H9 (cell line): ENCODE measurements at regions not wholly inside any gene's neighbourhood (a gene's known extent, or its start where the extent isn't known, plus 50 kb on each side); places are given as distances from the start of the nearest gene placed in this dataset.

Experiments
- DNase-seq: peaks from one replicate; pipeline ENCODE4 v3.0.0-alpha.2; 2017
- H2AFZ ChIP-seq: one replicate; pipeline ENCODE4 v1.6.1; 2013; ENCODE audit warnings: mild to moderate bottlenecking, low read length, control low read depth, moderate library complexity
- H2AK5ac ChIP-seq: 2 replicates; pipeline ENCODE4 v1.6.1; 2013; ENCODE audit warnings: low read length, control low read depth, mixed read lengths; ENCODE audit not compliant: insufficient read length
- H2BK120ac ChIP-seq: one replicate; pipeline ENCODE4 v1.6.1; 2013; ENCODE audit warnings: low read depth, mild to moderate bottlenecking, low read length, control low read depth, inconsistent platforms; ENCODE audit not compliant: poor library complexity, severe bottlenecking
- H2BK12ac ChIP-seq: 2 replicates; pipeline ENCODE4 v1.6.1; 2013; ENCODE audit warnings: low read length, control low read depth, mixed read lengths, low read depth; ENCODE audit not compliant: insufficient read length
- H2BK15ac ChIP-seq: 2 replicates; pipeline ENCODE4 v1.6.1; 2013; ENCODE audit warnings: low read depth, low read length, control low read depth
- H2BK20ac ChIP-seq: one replicate; pipeline ENCODE4 v1.6.1; 2013; ENCODE audit warnings: low read depth, mild to moderate bottlenecking, low read length, control low read depth, inconsistent platforms; ENCODE audit not compliant: poor library complexity, severe bottlenecking
- H2BK5ac ChIP-seq: 2 replicates; pipeline ENCODE4 v1.6.1; 2013; ENCODE audit warnings: low read length, control low read depth, mixed read lengths; ENCODE audit not compliant: insufficient read length
- H3K14ac ChIP-seq: 2 replicates; pipeline ENCODE4 v1.6.1; 2013; ENCODE audit warnings: low read length, control low read depth; ENCODE audit not compliant: insufficient read depth
- H3K18ac ChIP-seq: 2 replicates; pipeline ENCODE4 v1.6.1; 2013; ENCODE audit warnings: low read depth, mild to moderate bottlenecking, mixed read lengths, low read length, control low read depth; ENCODE audit not compliant: insufficient read length
- H3K23ac ChIP-seq: 2 replicates; pipeline ENCODE4 v1.6.1; 2013; ENCODE audit warnings: low read length, control low read depth, mixed read lengths, low read depth; ENCODE audit not compliant: insufficient read length
- H3K23me2 ChIP-seq: 2 replicates; pipeline ENCODE4 v1.6.1; 2013; ENCODE audit warnings: low read depth, mild to moderate bottlenecking, mixed read lengths, low read length, control low read depth; ENCODE audit not compliant: insufficient read length, poor library complexity, severe bottlenecking
- H3K27ac ChIP-seq: 2 replicates; pipeline ENCODE4 v1.5.1; 2013; ENCODE audit warnings: low read length, control low read depth, mixed read lengths, low read depth; ENCODE audit not compliant: insufficient read length
- H3K27me3 ChIP-seq: 2 replicates; pipeline ENCODE4 v1.6.1; 2013; ENCODE audit warnings: low read length, control low read depth, inconsistent platforms; ENCODE audit not compliant: insufficient read depth
- H3K4ac ChIP-seq: 2 replicates; pipeline ENCODE4 v1.6.1; 2013; ENCODE audit warnings: low read depth, mild to moderate bottlenecking, control low read depth, inconsistent platforms, low read length, moderate library complexity
- H3K4me1 ChIP-seq: 2 replicates; pipeline ENCODE4 v1.6.1; 2013; ENCODE audit warnings: low read length, control low read depth, inconsistent platforms; ENCODE audit not compliant: insufficient read depth
- H3K4me2 ChIP-seq: 2 replicates; pipeline ENCODE4 v1.6.1; 2013; ENCODE audit warnings: low read length, control low read depth, mixed read lengths; ENCODE audit not compliant: insufficient read length, insufficient read depth
- H3K56ac ChIP-seq: 2 replicates; pipeline ENCODE4 v1.6.1; 2013; ENCODE audit warnings: low read depth, mild to moderate bottlenecking, mixed read lengths, low read length, control low read depth; ENCODE audit not compliant: insufficient read length
- H3K79me1 ChIP-seq: 2 replicates; pipeline ENCODE4 v1.6.1; 2013; ENCODE audit warnings: low read depth, mild to moderate bottlenecking, moderate library complexity, low read length, control low read depth, inconsistent platforms; ENCODE audit not compliant: insufficient read depth, poor library complexity, severe bottlenecking
- H3K79me2 ChIP-seq: 2 replicates; pipeline ENCODE4 v1.6.1; 2013; ENCODE audit warnings: low read length, control low read depth, inconsistent platforms; ENCODE audit not compliant: insufficient read depth
- H3K9ac ChIP-seq: 2 replicates; pipeline ENCODE4 v1.6.1; 2013; ENCODE audit warnings: low read length, control low read depth, mixed read lengths; ENCODE audit not compliant: insufficient read length; ENCODE audit errors: extremely low read depth
- H3K9me3 ChIP-seq: one replicate; pipeline ENCODE4 v1.6.1; 2013; ENCODE audit warnings: low read depth, low read length, inconsistent platforms; ENCODE audit not compliant: control insufficient read depth
- H3T11ph ChIP-seq: one replicate; pipeline ENCODE4 v1.6.1; 2013; ENCODE audit warnings: mild to moderate bottlenecking, low read length, control low read depth, inconsistent platforms
- H4K20me1 ChIP-seq: one replicate; pipeline ENCODE4 v1.6.1; 2013; ENCODE audit not compliant: control insufficient read depth, insufficient read length, insufficient read depth
- H4K5ac ChIP-seq: 2 replicates; pipeline ENCODE4 v1.6.1; 2013; ENCODE audit warnings: low read depth, mild to moderate bottlenecking, mixed read lengths, low read length, control low read depth; ENCODE audit not compliant: insufficient read length
- H4K8ac ChIP-seq: replicated peaks from 2 replicates; pipeline ENCODE4 v1.6.1; 2013; ENCODE audit warnings: low read length, control low read depth, mixed read lengths, low read depth; ENCODE audit not compliant: insufficient read length
- H4K91ac ChIP-seq: 2 replicates; pipeline ENCODE4 v1.6.1; 2013; ENCODE audit warnings: low read depth, mild to moderate bottlenecking, moderate library complexity, mixed read lengths, low read length, control low read depth; ENCODE audit not compliant: insufficient read length
- H3K27ac Mint-ChIP-seq, 3 experiments: 2 replicates in 2 of 3; 3 replicates in 1 of 3; pipeline ENCODE4 v1.8.0; 2020 to 2021; ENCODE audit warnings: mixed read lengths in 3 of 3, mild to moderate bottlenecking in 1 of 3, moderate library complexity in 1 of 3
- H3K27me3 Mint-ChIP-seq: 2 replicates; pipeline ENCODE4 v1.8.0; 2021; ENCODE audit warnings: low read depth, mild to moderate bottlenecking, moderate library complexity, mixed read lengths
- H3K36me3 Mint-ChIP-seq, 3 experiments: 2 replicates in 2 of 3; 3 replicates in 1 of 3; pipeline ENCODE4 v1.8.0; 2020 to 2021; ENCODE audit warnings: low read depth in 3 of 3, mixed read lengths in 3 of 3; ENCODE audit not compliant: insufficient read depth in 1 of 3
- H3K4me1 Mint-ChIP-seq, 2 experiments: 2 replicates each; pipeline ENCODE4 v1.8.0; 2020; ENCODE audit warnings: mixed read lengths in 2 of 2
- H3K4me3 Mint-ChIP-seq, 2 experiments: 2 replicates in 1 of 2; 3 replicates in 1 of 2; pipeline ENCODE4 v1.8.0; 2020 to 2021; ENCODE audit warnings: mild to moderate bottlenecking in 2 of 2, mixed read lengths in 2 of 2, moderate library complexity in 1 of 2
- H3K9me3 Mint-ChIP-seq, 2 experiments: 2 replicates in 1 of 2; 3 replicates in 1 of 2; pipeline ENCODE4 v1.8.0; 2020; ENCODE audit warnings: mild to moderate bottlenecking in 2 of 2, mixed read lengths in 2 of 2, moderate library complexity in 1 of 2
- CTCF ChIP-seq: fragments of 200-600 bp; sonication (generic); conservative IDR thresholded peaks from 3 replicates; pipeline ENCODE4 v1.8.0; 2021; ENCODE audit warnings: antibody characterized with exemption, mild to moderate bottlenecking

- H2BK15ac ChIP-seq, result no peak overlapping the region
- Mint-ChIP-seq H3K27me3 (no peaks in the 10 kb centered on the region; the same call in 1 of the 2 replicates), H3K4me1 (no peaks in the 10 kb centered on the region), H3K36me3 (no peaks in the 10 kb centered on the region), H3K4me3 (no peak overlapping the region), H3K27ac (no peak overlapping the region), H3K9me3 (no peaks in the 10 kb centered on the region)
- H4K5ac ChIP-seq, result no peak overlapping the region
- no peak overlapping the region for H4K8ac ChIP-seq
- no peak overlapping the region for H4K91ac ChIP-seq
- H3K4me1 ChIP-seq, result no peaks in the 10 kb centered on the region
- no peak for TF ChIP-seq CTCF
- H3K27me3 ChIP-seq, result no peaks in the 10 kb centered on the region
- no peak overlapping the region for H3K9ac ChIP-seq
- no peak overlapping the region for H2BK20ac ChIP-seq
- H3K4ac ChIP-seq, result no peak overlapping the region
- no peak overlapping the region for H3K27ac ChIP-seq
- no peak overlapping the region for H3K4me2 ChIP-seq
- H3K23me2 ChIP-seq, result no peaks in the 10 kb centered on the region
- DNase-seq, result no peak
- H3K9me3 ChIP-seq, result no peaks in the 10 kb centered on the region
- no peaks in the 10 kb centered on the region for H4K20me1 ChIP-seq
- no peak overlapping the region for H3K18ac ChIP-seq
- H3K23ac ChIP-seq, result no peak overlapping the region
- no peak overlapping the region for H2BK120ac ChIP-seq
- H3K79me1 ChIP-seq, result no peaks in the 10 kb centered on the region
- H2BK12ac ChIP-seq, result no peak overlapping the region
- H3K56ac ChIP-seq, result no peak overlapping the region
- H2BK5ac ChIP-seq, result no peak overlapping the region
- H2AFZ ChIP-seq, result no peak overlapping the region
- no peak overlapping the region for H3K14ac ChIP-seq
- H2AK5ac ChIP-seq, result no peak overlapping the region
- H3K79me2 ChIP-seq, result no peaks in the 10 kb centered on the region
- H3T11ph ChIP-seq, result no peak overlapping the region
Measured at GRCh38 chr13:36582977-36583376, 90.8 kb upstream of the SERTM1 start.
